Endothelial cell of umbilical vein (primary cell): ENCODE measurements at regions not wholly inside any gene's neighbourhood (a gene's known extent, or its start where the extent isn't known, plus 50 kb on each side); places are given as distances from the start of the nearest gene placed in this dataset.

Source experiments
- BruUV-seq: library from RNA; stranded (reverse); fragments of 400-500 nt; replicated peaks from 2 replicates; lab custom pipeline; 2021; lab: Mats Ljungman, UMichigan
- CTCF ChIA-PET: fragments of 300-600, 350-600 bp; sonication (Branson Sonifier 250); formaldehyde crosslinking; loops from one replicate; lab custom pipeline; 2021; ENCODE audit warnings: antibody characterized with exemption, inconsistent platforms; lab: Charles Lee
- POLR2A ChIA-PET: fragments of 300-600, 350-600 bp; sonication (Branson Sonifier 250); formaldehyde crosslinking; loops from one replicate; lab custom pipeline; 2021; ENCODE audit warnings: antibody characterized with exemption, inconsistent platforms; lab: Charles Lee
- DNase-seq: peaks from one replicate; pipeline ENCODE4 v3.0.0-alpha.2; 2011; ENCODE audit warnings: low read depth, low spot score
- FAIRE-seq: peaks from 2 replicates; lab custom pipeline; 2011; peaks lifted over from hg19 to GRCh38; lab: Jason Lieb, UNC
- H2AFZ ChIP-seq: 2 replicates; pipeline ENCODE4 v1.6.0; 2012; ENCODE audit warnings: low read depth, low read length, control low read depth, inconsistent platforms
- H3K27ac ChIP-seq: 2 replicates; pipeline ENCODE4 v1.5.1; 2011; ENCODE audit warnings: low read depth, mild to moderate bottlenecking, control low read depth, low read length, moderate library complexity; ENCODE audit not compliant: insufficient read depth
- H3K27me3 ChIP-seq, 2 experiments: 2 replicates each; pipeline versions ENCODE4 v1.6.0 to v1.6.1; 2011; ENCODE audit warnings: low read length in 2 of 2, mixed read lengths in 1 of 2; ENCODE audit not compliant: control insufficient read depth in 2 of 2, insufficient read depth in 2 of 2
- H3K36me3 ChIP-seq, 2 experiments: 2 replicates in 1 of 2; 3 replicates in 1 of 2; pipeline ENCODE4 v1.5.1; 2011; ENCODE audit warnings: low read length in 2 of 2, mild to moderate bottlenecking in 1 of 2, moderate library complexity in 1 of 2; ENCODE audit not compliant: control insufficient read depth in 2 of 2, insufficient read depth in 2 of 2; ENCODE audit errors: extremely low read depth in 1 of 2
- H3K4me1 ChIP-seq: 3 replicates; pipeline ENCODE4 v1.5.1; 2011; ENCODE audit warnings: mild to moderate bottlenecking, low read length; ENCODE audit not compliant: control insufficient read depth, insufficient read depth; ENCODE audit errors: extremely low read depth
- H3K4me2 ChIP-seq: 2 replicates; pipeline ENCODE4 v1.6.1; 2011; ENCODE audit warnings: low read length, control low read depth, mixed read lengths; ENCODE audit not compliant: insufficient read depth
- H3K4me3 ChIP-seq, 3 experiments: fragments of 200-600 bp in 1 of 3; sonication (generic), shearing (Covaris generic) in 1 of 3; replicated peaks in 1 of 3; 2 replicates each; pipeline ENCODE4 v1.5.1; 2011 to 2016; ENCODE audit warnings: control low read depth in 3 of 3, low read length in 3 of 3, mild to moderate bottlenecking in 2 of 3, inconsistent platforms in 1 of 3, low read depth in 1 of 3, moderate library complexity in 1 of 3; ENCODE audit not compliant: insufficient read depth in 1 of 3
- H3K79me2 ChIP-seq: 2 replicates; pipeline ENCODE4 v1.6.0; 2012; ENCODE audit warnings: low read length, inconsistent platforms; ENCODE audit not compliant: control insufficient read depth, insufficient read depth
- H3K9ac ChIP-seq: replicated peaks from 2 replicates; pipeline ENCODE3; 2011; ENCODE audit warnings: low read length, control low read depth; ENCODE audit not compliant: insufficient read depth; ENCODE audit errors: extremely low read depth
- H3K9me1 ChIP-seq: replicated peaks from 3 replicates; pipeline ENCODE4 v1.6.0; 2011; ENCODE audit warnings: mild to moderate bottlenecking, low read length; ENCODE audit not compliant: control insufficient read depth, insufficient read depth; ENCODE audit errors: extremely low read depth
- H3K9me3 ChIP-seq: replicated peaks from 2 replicates; pipeline ENCODE4 v1.5.1; 2012; ENCODE audit warnings: low read length, inconsistent platforms; ENCODE audit not compliant: control insufficient read depth, insufficient read depth
- H4K20me1 ChIP-seq: replicated peaks from 2 replicates; pipeline ENCODE3; 2011; ENCODE audit warnings: mild to moderate bottlenecking, low read length; ENCODE audit not compliant: control insufficient read depth, insufficient read depth; ENCODE audit errors: extremely low read depth
- CTCF ChIP-seq, 2 donors: IDR thresholded peaks; 1 replicate in 1 of 2; 2 replicates in 1 of 2; pipeline ENCODE4 v1.5.1; 2011; ENCODE audit warnings: low read length in 2 of 2, mild to moderate bottlenecking in 2 of 2, moderate library complexity in 2 of 2, control low read depth in 1 of 2, inconsistent platforms in 1 of 2, low read depth in 1 of 2; ENCODE audit not compliant: insufficient read depth in 1 of 2; ENCODE audit errors: extremely low read depth in 1 of 2
- EZH2 ChIP-seq: IDR thresholded peaks from 2 replicates; pipeline ENCODE4 v1.6.1; 2012; ENCODE audit warnings: borderline replicate concordance, low read depth, mild to moderate bottlenecking, moderate library complexity, low read length, inconsistent platforms; ENCODE audit not compliant: severe bottlenecking
- FOS ChIP-seq: IDR thresholded peaks from 2 replicates; pipeline ENCODE4 v1.6.1; 2011; ENCODE audit warnings: mild to moderate bottlenecking, low read length, moderate library complexity, borderline replicate concordance; ENCODE audit not compliant: insufficient read depth
- GATA2 ChIP-seq: IDR thresholded peaks from 2 replicates; pipeline ENCODE4 v1.7.0; 2011; ENCODE audit warnings: low read depth, mild to moderate bottlenecking, moderate library complexity, mixed read lengths, low read length; ENCODE audit not compliant: insufficient read length, insufficient read depth
- JUN ChIP-seq: IDR thresholded peaks from 2 replicates; pipeline ENCODE4 v1.6.1; 2011; ENCODE audit warnings: borderline replicate concordance, low read depth; ENCODE audit not compliant: insufficient read length, insufficient read depth
- MYC ChIP-seq: IDR thresholded peaks from one replicate; pipeline ENCODE4 v1.6.1; 2011; ENCODE audit warnings: mild to moderate bottlenecking, low read depth, low read length
- POLR2A ChIP-seq: IDR thresholded peaks from 2 replicates; pipeline ENCODE4 v1.6.1; 2012; ENCODE audit warnings: low read depth, mild to moderate bottlenecking, control low read depth, low read length
- POLR2AphosphoS5 ChIP-seq: IDR thresholded peaks from 2 replicates; pipeline ENCODE4 v1.6.1; 2012; ENCODE audit warnings: low read depth, mild to moderate bottlenecking, control low read depth, low read length, moderate library complexity; ENCODE audit not compliant: insufficient read depth
- dilution Hi-C: fragments of 300-500 bp; cut with MboI; formaldehyde crosslinking; loops from one replicate; pipeline ENCODE4 v1.15.0; 2019; ENCODE audit warnings: low sequenced_read_pairs; ENCODE audit not compliant: extremely low pct_ligation_motif_present
- intact Hi-C: fragments of 100-400 bp; cut with micrococcal nuclease; formaldehyde crosslinking; loops from one replicate; pipeline ENCODE4 v1.10.0; 2022
- TF ChIP-seq, protein P1 (sequence below): IDR thresholded peaks from 2 replicates; pipeline ENCODE4 v1.6.1; 2011; ENCODE audit not compliant: insufficient read depth, insufficient read length

- intact Hi-C loops (no loop called here), dilution Hi-C loops (no loop called here)
- Histone ChIP-seq H3K79me2 (no peaks in the 10 kb centered on the region), H3K4me2 (no peak overlapping the region), H3K4me1 (no peaks in the 10 kb centered on the region), H4K20me1 (no peaks in the 10 kb centered on the region), H3K9me3 (no peaks in the 10 kb centered on the region), H3K9ac (no peak overlapping the region), H3K9me1 (no peaks in the 10 kb centered on the region), H3K27ac (no peak overlapping the region), H3K27me3 (no peaks in the 10 kb centered on the region), H3K4me3 (no peak overlapping the region), H3K36me3 (no peaks in the 10 kb centered on the region), H2AFZ (no peak overlapping the region)
- ChIA-PET CTCF (no interaction called here), POLR2A (no interaction called here)
- DNase-seq: no peak
- BruUV-seq: no TSS peak
- no peak for TF ChIP-seq MYC
- no peak for TF ChIP-seq POLR2A
- TF ChIP-seq EZH2: no peak
- no peak for TF ChIP-seq JUN
- TF ChIP-seq CTCF (IDR thresholded peaks at IDR 0.05; ENCODE audit: extremely low read depth in 1 of 2, insufficient read depth in 1 of 2, low read depth in 1 of 2, low read length in 2 of 2): no peak
- TF ChIP-seq GATA2: no peak
- no peak for TF ChIP-seq POLR2AphosphoS5
- TF ChIP-seq, protein P1, sequence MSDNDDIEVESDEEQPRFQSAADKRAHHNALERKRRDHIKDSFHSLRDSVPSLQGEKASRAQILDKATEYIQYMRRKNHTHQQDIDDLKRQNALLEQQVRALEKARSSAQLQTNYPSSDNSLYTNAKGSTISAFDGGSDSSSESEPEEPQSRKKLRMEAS: no peak
- TF ChIP-seq FOS: no peak
- no peak for FAIRE-seq
These were observed 150.0 kb upstream of the FTMT start for GRCh38 chr5:121701731-121702130.
